A549 (cell line): ENCODE measurements at regions not wholly inside any gene's neighbourhood (a gene's known extent, or its start where the extent isn't known, plus 50 kb on each side); places are given as distances from the start of the nearest gene placed in this dataset.

ENCODE experiments used
- ATAC-seq, 2 experiments: fragments of 200-7000 bp in 1 of 2; fragments of >200 bp in 1 of 2; cut with Nextera tagmentation in 1 of 2; cut with Tn5 transposase in 1 of 2; 3 replicates each; pipeline versions ENCODE4 v1.8.0 to v1.9.1; 2018 to 2020; ENCODE audit warnings: mild to moderate bottlenecking in 1 of 2, moderate library complexity in 1 of 2
- CTCF ChIA-PET: fragments of 300-600 bp; sonication (Branson Sonifier 250); formaldehyde crosslinking; extraction: SDS; loops from one replicate; lab custom pipeline; 2021; ENCODE audit warnings: antibody characterized with exemption, inconsistent platforms; lab: Yijun Ruan, JAX
- POLR2A ChIA-PET: fragments of 350-600 bp; formaldehyde crosslinking; extraction: SDS; loops from one replicate; lab custom pipeline; 2021; ENCODE audit warnings: antibody characterized with exemption, inconsistent platforms; lab: Yijun Ruan, JAX
- DNase-seq, 2 experiments: peaks; one replicate each; pipeline versions ENCODE4 v3.0.0 to v3.0.0-alpha.2; 2011 to 2016; ENCODE audit warnings: low read depth in 1 of 2, low spot score in 1 of 2
- FAIRE-seq: peaks from 2 replicates; lab custom pipeline; 2011; peaks lifted over from hg19 to GRCh38; lab: Jason Lieb, UNC
- H3K27ac ChIP-seq, 2 experiments: fragments of >200 bp; sonication (Bioruptor Twin); formaldehyde crosslinking; 3 replicates each; pipeline ENCODE4 v1.5.1; 2016 to 2017
- H3K4me1 ChIP-seq: fragments of >200 bp; sonication (Bioruptor Twin); formaldehyde crosslinking; 3 replicates; pipeline ENCODE4 v1.6.1; 2016
- H3K4me2 ChIP-seq: fragments of >200 bp; sonication (Bioruptor Twin); formaldehyde crosslinking; 3 replicates; pipeline ENCODE4 v1.6.1; 2016
- H3K4me3 ChIP-seq: fragments of >200 bp; sonication (Bioruptor Twin); formaldehyde crosslinking; 3 replicates; pipeline ENCODE4 v1.5.1; 2016
- H3K9me3 ChIP-seq: fragments of >200 bp; sonication (Bioruptor Twin); formaldehyde crosslinking; 3 replicates; pipeline ENCODE4 v1.6.1; 2016
- ATOH8 ChIP-seq: fragments of 250-450 bp; sonication (Bioruptor Pico); IDR thresholded peaks from 2 replicates; pipeline ENCODE4 v1.5.0; 2020; ENCODE audit warnings: low read depth, mild to moderate bottlenecking, moderate library complexity
- CBX2 ChIP-seq: fragments of 200-600 bp; sonication (generic); IDR thresholded peaks from 2 replicates; pipeline ENCODE4 v1.6.1; 2016; ENCODE audit warnings: low read depth, mild to moderate bottlenecking, borderline replicate concordance
- CHD2 ChIP-seq: fragments of 150-350 bp; IDR thresholded peaks from 2 replicates; pipeline ENCODE4 v1.6.1; 2014; ENCODE audit warnings: low read length; ENCODE audit not compliant: partially characterized antibody
- EHF ChIP-seq: fragments of 250-450 bp; sonication (Bioruptor Pico); IDR thresholded peaks from 2 replicates; pipeline ENCODE4 v1.5.0; 2020; ENCODE audit warnings: mild to moderate bottlenecking
- EP300 ChIP-seq, 2 experiments: fragments of >200 bp; sonication (Bioruptor Twin); formaldehyde crosslinking; IDR thresholded peaks; 2 replicates in 1 of 2; 3 replicates in 1 of 2; pipeline ENCODE4 v1.6.1; 2016 to 2017
- ESRRA ChIP-seq: fragments of 150-350 bp; IDR thresholded peaks from 2 replicates; pipeline ENCODE4 v1.6.1; 2014; ENCODE audit warnings: mild to moderate bottlenecking, low read length, borderline replicate concordance
- FOSB ChIP-seq: fragments of 250-450 bp; sonication (Bioruptor Pico); IDR thresholded peaks from 2 replicates; pipeline ENCODE4 v1.5.0; 2020; ENCODE audit warnings: mild to moderate bottlenecking, moderate library complexity
- HDAC2 ChIP-seq: fragments of 200-600 bp; sonication (generic); IDR thresholded peaks from 2 replicates; pipeline ENCODE4 v1.6.1; 2016
- HEYL ChIP-seq: fragments of 250-450 bp; sonication (Bioruptor Pico); IDR thresholded peaks from 2 replicates; pipeline ENCODE4 v1.8.0; 2021; ENCODE audit warnings: mild to moderate bottlenecking, moderate library complexity
- HOXA7 ChIP-seq: fragments of 250-450 bp; sonication (Bioruptor Pico); IDR thresholded peaks from 2 replicates; pipeline ENCODE4 v1.5.0; 2020; ENCODE audit warnings: mild to moderate bottlenecking, moderate library complexity
- HOXB13 ChIP-seq: fragments of 250-450 bp; sonication (Bioruptor Pico); IDR thresholded peaks from 2 replicates; pipeline ENCODE4 v1.5.0; 2020; ENCODE audit warnings: low read depth, mild to moderate bottlenecking, moderate library complexity
- HOXB5 ChIP-seq: fragments of 250-450 bp; sonication (Bioruptor Pico); IDR thresholded peaks from 2 replicates; pipeline ENCODE4 v1.5.0; 2020; ENCODE audit warnings: mild to moderate bottlenecking, moderate library complexity
- JUN ChIP-seq, 2 experiments: fragments of >200 bp; sonication (Bioruptor Twin); formaldehyde crosslinking; IDR thresholded peaks; 2 replicates in 1 of 2; 3 replicates in 1 of 2; pipeline ENCODE4 v1.6.1; 2016 to 2017
- KDM5A ChIP-seq: fragments of 200-600 bp; sonication (generic); IDR thresholded peaks from 2 replicates; pipeline ENCODE4 v1.6.1; 2016; ENCODE audit warnings: antibody characterized with exemption, mild to moderate bottlenecking
- NPAS2 ChIP-seq: fragments of 250-450 bp; sonication (Bioruptor Pico); IDR thresholded peaks from 2 replicates; pipeline ENCODE4 v1.8.0; 2022; ENCODE audit warnings: mild to moderate bottlenecking, moderate library complexity, borderline replicate concordance
- NR3C1 ChIP-seq: fragments of >200 bp; sonication (Bioruptor Twin); formaldehyde crosslinking; IDR thresholded peaks from 3 replicates; pipeline ENCODE4 v1.6.1; 2017
- PHF8 ChIP-seq: fragments of 200-600 bp; sonication (generic); IDR thresholded peaks from 2 replicates; pipeline ENCODE4 v1.6.1; 2016; ENCODE audit warnings: low read depth, mild to moderate bottlenecking, antibody characterized with exemption, moderate library complexity, borderline replicate concordance
- RARB ChIP-seq: fragments of 250-450 bp; sonication (Bioruptor Pico); IDR thresholded peaks from 2 replicates; pipeline ENCODE4 v1.8.0; 2021; ENCODE audit warnings: mild to moderate bottlenecking, moderate library complexity
- RCOR1 ChIP-seq: fragments of 150-350 bp; IDR thresholded peaks from 2 replicates; pipeline ENCODE4 v1.6.1; 2014; ENCODE audit warnings: antibody characterized with exemption, low read length, low read depth
- RFX5 ChIP-seq: fragments of 450-650 bp; IDR thresholded peaks from 2 replicates; pipeline ENCODE4 v1.7.1; 2014; ENCODE audit warnings: antibody characterized with exemption, mild to moderate bottlenecking, moderate library complexity
- TP53 ChIP-seq: fragments of 250-450 bp; sonication (Bioruptor Pico); IDR thresholded peaks from 2 replicates; pipeline ENCODE4 v1.5.0; 2021; ENCODE audit warnings: mild to moderate bottlenecking, moderate library complexity
- WGBS: methylation state at CpG from one replicate; pipeline ENCODE4 v1.1.6; 2017; ENCODE audit errors: missing lambda C conversion rate; 5-methylcytosine and 5-hydroxymethylcytosine counted together
- TF ChIP-seq, protein P1 (sequence below): fragments of 250-450 bp; sonication (Bioruptor Pico); IDR thresholded peaks from 2 replicates; pipeline ENCODE4 v1.5.0; 2021; ENCODE audit warnings: mild to moderate bottlenecking, moderate library complexity, borderline replicate concordance
- TF ChIP-seq, protein P2 (sequence below): fragments of 450-650 bp; IDR thresholded peaks from 2 replicates; pipeline ENCODE4 v1.6.1; 2014; ENCODE audit warnings: antibody characterized with exemption
- TF ChIP-seq, protein P3 (sequence below): fragments of >200 bp; sonication (Bioruptor Twin); formaldehyde crosslinking; IDR thresholded peaks from 3 replicates; pipeline ENCODE4 v1.6.1; 2016

DNA sequence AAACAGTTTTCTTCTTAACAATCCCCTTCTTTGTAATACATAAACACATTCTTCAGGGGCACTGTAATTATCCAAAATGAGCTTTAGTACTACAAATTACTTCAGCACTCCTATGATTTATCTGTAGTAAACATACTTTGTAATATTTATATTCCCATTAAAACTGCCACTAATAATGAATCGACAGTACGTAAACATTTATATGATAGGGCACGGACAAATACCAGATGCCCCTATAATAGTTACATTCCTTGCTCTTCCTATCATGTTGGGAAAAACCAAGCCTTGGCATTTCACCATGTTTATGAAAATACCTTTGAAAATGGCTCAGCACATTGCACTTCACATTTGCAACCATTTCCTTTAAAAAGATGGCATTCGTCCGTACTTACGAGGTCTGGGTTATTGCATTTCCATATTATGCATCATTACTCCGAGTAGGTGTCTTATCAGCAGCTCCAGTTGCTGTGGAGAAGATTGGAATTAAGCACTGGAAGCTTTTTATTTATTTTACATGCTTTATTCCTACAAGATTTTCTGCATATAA, 1043.4 kb downstream of the DIAPH3 start:
- no peak for FAIRE-seq
- Histone ChIP-seq H3K4me3 (no peak overlapping the region), H3K4me2 (no peak overlapping the region)
- CTCF ChIA-PET: no interaction called here
- no peak for TF ChIP-seq JUN (IDR thresholded peaks at IDR 0.05)
- TF ChIP-seq CHD2: no peak
- no peak for TF ChIP-seq HOXB5 (CRISPR knock-in tag)
- TF ChIP-seq PHF8: no peak
- TF ChIP-seq HDAC2: no peak
- TF ChIP-seq, all 56 proteins: peak for 0
- Histone ChIP-seq H3K27ac (no peak overlapping the region), H3K4me1 (no peaks in the 10 kb centered on the region), H3K9me3 (no peaks in the 10 kb centered on the region)
- no peak for ATAC-seq
- 13% methylated on average over 7 of the region's 7 CpGs for WGBS
- POLR2A ChIA-PET: no interaction called here
- DNase-seq: no peak

- DNase-seq (no peak), ATAC-seq (no peak), FAIRE-seq (no peak)
- ChIA-PET POLR2A (no interaction called here), CTCF (no interaction called here)
- 8% methylated on average over 3 of the region's 3 CpGs for WGBS
- Histone ChIP-seq H3K4me3 (no peak overlapping the region), H3K27ac (no peak overlapping the region), H3K4me1 (no peaks in the 10 kb centered on the region), H3K9me3 (no peaks in the 10 kb centered on the region), H3K4me2 (no peak overlapping the region)
- TF ChIP-seq RARB (CRISPR knock-in tag): no peak
- TF ChIP-seq JUN (IDR thresholded peaks at IDR 0.05): no peak
- TF ChIP-seq ATOH8: no peak
- TF ChIP-seq TP53 (CRISPR knock-in tag): no peak
- TF ChIP-seq, protein P1, sequence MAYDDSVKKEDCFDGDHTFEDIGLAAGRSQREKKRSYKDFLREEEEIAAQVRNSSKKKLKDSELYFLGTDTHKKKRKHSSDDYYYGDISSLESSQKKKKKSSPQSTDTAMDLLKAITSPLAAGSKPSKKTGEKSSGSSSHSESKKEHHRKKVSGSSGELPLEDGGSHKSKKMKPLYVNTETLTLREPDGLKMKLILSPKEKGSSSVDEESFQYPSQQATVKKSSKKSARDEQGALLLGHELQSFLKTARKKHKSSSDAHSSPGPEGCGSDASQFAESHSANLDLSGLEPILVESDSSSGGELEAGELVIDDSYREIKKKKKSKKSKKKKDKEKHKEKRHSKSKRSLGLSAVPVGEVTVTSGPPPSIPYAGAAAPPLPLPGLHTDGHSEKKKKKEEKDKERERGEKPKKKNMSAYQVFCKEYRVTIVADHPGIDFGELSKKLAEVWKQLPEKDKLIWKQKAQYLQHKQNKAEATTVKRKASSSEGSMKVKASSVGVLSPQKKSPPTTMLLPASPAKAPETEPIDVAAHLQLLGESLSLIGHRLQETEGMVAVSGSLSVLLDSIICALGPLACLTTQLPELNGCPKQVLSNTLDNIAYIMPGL (CRISPR knock-in tag): no peak
- no peak for TF ChIP-seq ESRRA
- TF ChIP-seq, protein P2, sequence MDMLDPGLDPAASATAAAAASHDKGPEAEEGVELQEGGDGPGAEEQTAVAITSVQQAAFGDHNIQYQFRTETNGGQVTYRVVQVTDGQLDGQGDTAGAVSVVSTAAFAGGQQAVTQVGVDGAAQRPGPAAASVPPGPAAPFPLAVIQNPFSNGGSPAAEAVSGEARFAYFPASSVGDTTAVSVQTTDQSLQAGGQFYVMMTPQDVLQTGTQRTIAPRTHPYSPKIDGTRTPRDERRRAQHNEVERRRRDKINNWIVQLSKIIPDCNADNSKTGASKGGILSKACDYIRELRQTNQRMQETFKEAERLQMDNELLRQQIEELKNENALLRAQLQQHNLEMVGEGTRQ: no peak
- no peak for TF ChIP-seq CBX2
- TF ChIP-seq EP300 (IDR thresholded peaks at IDR 0.05): no peak
- no peak for TF ChIP-seq FOSB (CRISPR knock-in tag)
- TF ChIP-seq RCOR1: no peak
- TF ChIP-seq EHF (CRISPR knock-in tag): no peak
- no peak for TF ChIP-seq HEYL (CRISPR knock-in tag)
- no peak for TF ChIP-seq HOXA7
- no peak for TF ChIP-seq KDM5A
- TF ChIP-seq, protein P3, sequence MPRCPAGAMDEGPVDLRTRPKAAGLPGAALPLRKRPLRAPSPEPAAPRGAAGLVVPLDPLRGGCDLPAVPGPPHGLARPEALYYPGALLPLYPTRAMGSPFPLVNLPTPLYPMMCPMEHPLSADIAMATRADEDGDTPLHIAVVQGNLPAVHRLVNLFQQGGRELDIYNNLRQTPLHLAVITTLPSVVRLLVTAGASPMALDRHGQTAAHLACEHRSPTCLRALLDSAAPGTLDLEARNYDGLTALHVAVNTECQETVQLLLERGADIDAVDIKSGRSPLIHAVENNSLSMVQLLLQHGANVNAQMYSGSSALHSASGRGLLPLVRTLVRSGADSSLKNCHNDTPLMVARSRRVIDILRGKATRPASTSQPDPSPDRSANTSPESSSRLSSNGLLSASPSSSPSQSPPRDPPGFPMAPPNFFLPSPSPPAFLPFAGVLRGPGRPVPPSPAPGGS: no peak
- TF ChIP-seq RFX5: no peak
These were observed 1042.2 kb downstream of the DIAPH3 start for GRCh38 chr13:59121507-59121906.

- 68% methylated on average over 3 of the region's 3 CpGs for WGBS
- ChIA-PET POLR2A (no interaction called here), CTCF (no interaction called here)
- Histone ChIP-seq H3K9me3 (no peaks in the 10 kb centered on the region), H3K27ac (no peak overlapping the region), H3K4me2 (no peak overlapping the region), H3K4me3 (no peak overlapping the region), H3K4me1 (no peaks in the 10 kb centered on the region)
- ATAC-seq (no peak), DNase-seq (no peak), FAIRE-seq (no peak)
- no peak for TF ChIP-seq FOSB (CRISPR knock-in tag)
- no peak for TF ChIP-seq HOXB13 (CRISPR knock-in tag)
- TF ChIP-seq NR3C1: no peak
- no peak for TF ChIP-seq NPAS2 (CRISPR knock-in tag)
- no peak for TF ChIP-seq HEYL (CRISPR knock-in tag)
These were observed 1037.3 kb downstream of the DIAPH3 start for GRCh38 chr13:59126474-59126873.
